SJCRH30 (cell line): ENCODE measurements at regions not wholly inside any gene's neighbourhood (a gene's known extent, or its start where the extent isn't known, plus 50 kb on each side); places are given as distances from the start of the nearest gene placed in this dataset.

Experiments used
- DNase-seq, 2 experiments: peaks; one replicate each; pipeline ENCODE4 v3.0.0-alpha.2; 2015 to 2020
- H3K27ac ChIP-seq: fragments of 250-450 bp; sonication (Bioruptor Pico); 2 replicates; pipeline ENCODE4 v1.5.1; 2020; ENCODE audit warnings: mild to moderate bottlenecking, moderate library complexity
- H3K27me3 ChIP-seq: fragments of 250-450 bp; sonication (Bioruptor Pico); 2 replicates; pipeline ENCODE4 v1.5.1; 2020; ENCODE audit warnings: mild to moderate bottlenecking, moderate library complexity
- H3K36me3 ChIP-seq: fragments of 250-450 bp; sonication (Bioruptor Pico); 2 replicates; pipeline ENCODE4 v1.5.1; 2020; ENCODE audit warnings: mild to moderate bottlenecking, moderate library complexity
- H3K4me1 ChIP-seq: fragments of 250-450 bp; sonication (Bioruptor Pico); 2 replicates; pipeline ENCODE4 v1.5.1; 2020; ENCODE audit warnings: mild to moderate bottlenecking, moderate library complexity
- H3K4me3 ChIP-seq: fragments of 250-450 bp; sonication (Bioruptor Pico); 2 replicates; pipeline ENCODE4 v1.5.1; 2020; ENCODE audit warnings: mild to moderate bottlenecking, moderate library complexity
- H3K9me3 ChIP-seq: fragments of 250-450 bp; sonication (Bioruptor Pico); replicated peaks from 2 replicates; pipeline ENCODE4 v1.5.1; 2020; ENCODE audit warnings: mild to moderate bottlenecking, moderate library complexity

- no peaks in the 10 kb centered on the region for H3K4me1 ChIP-seq
- H3K4me3 ChIP-seq: no peak overlapping the region
- no peak overlapping the region for H3K27ac ChIP-seq
- no peaks in the 10 kb centered on the region for H3K9me3 ChIP-seq
- no peak for DNase-seq
- H3K36me3 ChIP-seq: no peaks in the 10 kb centered on the region
- H3K27me3 ChIP-seq: no peaks in the 10 kb centered on the region; the same call in 1 of the 2 replicates
Observed at GRCh38 chr16:62530426-62530825, 494.2 kb upstream of the CDH8 start.

DNA sequence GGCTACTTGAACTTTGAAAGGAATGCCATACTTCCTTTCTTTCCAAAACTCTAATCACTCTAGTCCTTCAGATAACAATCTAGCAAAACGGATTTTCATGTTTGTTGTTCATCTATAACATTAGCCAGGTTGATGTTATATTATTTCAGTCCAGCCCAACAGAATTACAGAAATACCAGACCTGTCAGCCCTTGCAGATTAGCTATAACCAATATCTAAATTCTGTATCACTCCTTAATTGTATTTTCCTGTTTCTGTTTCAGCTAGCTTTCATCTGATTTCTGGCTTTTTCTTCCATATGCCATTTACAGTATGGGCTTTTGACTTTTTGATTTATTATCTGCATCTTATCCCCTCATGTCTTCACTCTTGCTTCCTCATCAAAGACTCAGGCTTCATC lies 479.8 kb upstream of the CDH8 start:
- no peaks in the 10 kb centered on the region for H3K36me3 ChIP-seq
- no peak overlapping the region for H3K4me3 ChIP-seq
- H3K27me3 ChIP-seq: no peaks in the 10 kb centered on the region
- H3K4me1 ChIP-seq: no peaks in the 10 kb centered on the region
- no peaks in the 10 kb centered on the region for H3K9me3 ChIP-seq
- no peak overlapping the region for H3K27ac ChIP-seq
- DNase-seq: no peak

DNA sequence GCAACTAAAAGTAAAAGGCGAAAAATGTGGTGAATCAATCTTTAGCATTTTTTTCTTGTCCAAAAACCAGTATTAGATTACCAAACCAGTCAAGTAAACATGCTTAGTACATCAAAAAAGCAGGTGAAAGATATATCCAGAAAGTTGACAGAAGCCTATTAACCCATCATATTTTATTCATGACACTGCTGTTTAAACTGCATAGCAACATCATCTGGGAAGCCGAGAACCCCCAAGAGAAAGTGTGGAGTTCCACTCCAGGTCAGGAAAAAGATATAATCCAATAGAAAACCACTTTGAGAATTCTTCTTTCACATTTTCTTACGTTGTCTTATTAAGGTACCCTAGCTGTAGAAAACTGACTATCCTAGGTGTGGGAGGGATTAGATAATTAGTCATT lies 466.8 kb upstream of the CDH8 start:
- Histone ChIP-seq H3K4me1 (no peaks in the 10 kb centered on the region), H3K36me3 (no peaks in the 10 kb centered on the region), H3K9me3 (no peaks in the 10 kb centered on the region), H3K27me3 (peaks cover 5% of the 10 kb centered on the region; the same call in 1 of the 2 replicates), H3K27ac (no peak overlapping the region), H3K4me3 (no peak overlapping the region)
- no peak for DNase-seq

DNA sequence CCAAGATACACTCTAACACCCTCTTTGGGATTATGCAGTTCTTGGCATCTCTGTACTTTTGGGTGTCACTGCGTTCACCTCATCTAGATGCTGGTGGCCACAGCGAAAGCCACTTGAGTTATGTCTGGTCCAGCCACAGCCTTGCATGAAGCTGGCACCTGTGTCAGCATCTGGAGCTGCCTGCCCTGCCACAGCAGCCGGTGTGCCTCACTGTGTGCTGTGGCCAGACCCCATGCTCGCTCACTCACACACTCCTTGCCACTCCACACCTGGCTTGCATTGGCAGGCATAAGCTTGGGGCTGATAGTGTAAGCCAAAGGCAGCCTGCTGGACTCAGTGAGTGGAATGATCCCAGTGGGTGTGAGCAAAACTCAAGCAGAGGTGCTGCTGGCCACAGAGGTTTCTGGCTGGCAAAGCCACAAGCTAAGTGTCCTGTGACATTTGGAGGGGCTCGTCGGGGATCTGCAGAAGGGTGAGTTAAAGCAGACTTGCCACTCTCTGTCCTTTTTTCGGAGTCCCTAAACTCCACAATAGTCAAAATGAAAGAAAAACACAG lies 442.7 kb upstream of the CDH8 start:
- no peaks in the 10 kb centered on the region for H3K27me3 ChIP-seq
- H3K36me3 ChIP-seq: no peaks in the 10 kb centered on the region
- H3K27ac ChIP-seq: no peak overlapping the region
- no peak for DNase-seq
- no peaks in the 10 kb centered on the region for H3K9me3 ChIP-seq
- no peaks in the 10 kb centered on the region for H3K4me1 ChIP-seq
- H3K4me3 ChIP-seq: no peak overlapping the region

- no peak for DNase-seq
- Histone ChIP-seq H3K36me3 (no peaks in the 10 kb centered on the region), H3K27ac (no peak overlapping the region), H3K27me3 (no peaks in the 10 kb centered on the region), H3K4me1 (no peaks in the 10 kb centered on the region), H3K4me3 (no peak overlapping the region), H3K9me3 (no peaks in the 10 kb centered on the region)
Observed at GRCh38 chr16:62477796-62478195, 441.6 kb upstream of the CDH8 start.

- no peaks in the 10 kb centered on the region for H3K36me3 ChIP-seq
- no peaks in the 10 kb centered on the region for H3K27me3 ChIP-seq
- no peak overlapping the region for H3K27ac ChIP-seq
- no peaks in the 10 kb centered on the region for H3K4me1 ChIP-seq
- no peaks in the 10 kb centered on the region for H3K9me3 ChIP-seq
- H3K4me3 ChIP-seq: no peak overlapping the region
- DNase-seq: no peak
Observed at GRCh38 chr16:62475573-62475972, 439.3 kb upstream of the CDH8 start.

DNA sequence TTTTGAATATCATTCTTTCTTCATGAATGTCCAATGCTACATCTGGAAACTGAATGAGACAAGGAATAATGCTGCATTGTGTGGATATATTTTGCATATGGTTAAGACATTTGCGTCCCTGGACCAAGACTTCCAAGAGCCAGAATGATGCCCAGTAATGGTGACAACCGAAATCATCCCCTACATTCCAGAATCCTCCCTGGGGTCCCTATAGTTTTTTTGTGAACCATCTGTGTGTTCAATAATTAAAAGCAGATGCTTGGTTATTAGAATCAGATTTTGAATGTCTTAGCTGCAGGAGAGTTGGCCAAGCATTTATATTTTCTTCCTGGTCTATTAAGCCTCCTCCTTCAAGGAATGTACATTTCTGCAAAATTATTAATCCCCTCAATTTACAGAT lies 426.7 kb upstream of the CDH8 start:
- no peak for DNase-seq
- H3K9me3 ChIP-seq: no peaks in the 10 kb centered on the region
- H3K27me3 ChIP-seq: no peaks in the 10 kb centered on the region
- no peak overlapping the region for H3K27ac ChIP-seq
- no peaks in the 10 kb centered on the region for H3K4me1 ChIP-seq
- H3K36me3 ChIP-seq: no peaks in the 10 kb centered on the region
- H3K4me3 ChIP-seq: no peak overlapping the region

- no peak for DNase-seq
- Histone ChIP-seq H3K4me1 (no peaks in the 10 kb centered on the region), H3K27me3 (0 out of 2 replicates have a peak, but pooled peaks cover 7% of the 10 kb centered on the region), H3K27ac (no peak overlapping the region), H3K36me3 (no peaks in the 10 kb centered on the region), H3K9me3 (no peaks in the 10 kb centered on the region), H3K4me3 (no peak overlapping the region)
Observed at GRCh38 chr16:62450291-62450690, 414.1 kb upstream of the CDH8 start.

DNA sequence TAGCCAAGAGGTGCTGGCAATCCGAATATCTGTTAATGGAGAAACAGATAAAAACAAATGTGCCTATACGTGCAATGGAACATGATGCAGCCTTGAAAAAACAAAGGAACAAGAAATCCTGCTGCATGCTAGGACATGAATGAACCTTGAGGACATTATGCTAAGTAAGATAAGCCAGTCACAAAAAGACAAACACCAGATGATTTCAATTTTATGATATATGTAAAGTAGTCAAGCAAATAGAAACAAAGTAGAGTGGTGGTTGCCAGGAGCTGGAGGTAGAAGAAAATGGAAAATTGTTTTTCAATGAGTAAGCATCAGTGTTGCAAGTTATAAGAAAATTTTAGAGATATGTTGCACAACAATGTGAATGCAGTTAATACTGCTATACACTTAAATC lies 409.7 kb upstream of the CDH8 start:
- Histone ChIP-seq H3K27me3 (0 out of 2 replicates have a peak, but pooled peaks cover 7% of the 10 kb centered on the region), H3K4me1 (no peaks in the 10 kb centered on the region)
- no peak for DNase-seq

DNA sequence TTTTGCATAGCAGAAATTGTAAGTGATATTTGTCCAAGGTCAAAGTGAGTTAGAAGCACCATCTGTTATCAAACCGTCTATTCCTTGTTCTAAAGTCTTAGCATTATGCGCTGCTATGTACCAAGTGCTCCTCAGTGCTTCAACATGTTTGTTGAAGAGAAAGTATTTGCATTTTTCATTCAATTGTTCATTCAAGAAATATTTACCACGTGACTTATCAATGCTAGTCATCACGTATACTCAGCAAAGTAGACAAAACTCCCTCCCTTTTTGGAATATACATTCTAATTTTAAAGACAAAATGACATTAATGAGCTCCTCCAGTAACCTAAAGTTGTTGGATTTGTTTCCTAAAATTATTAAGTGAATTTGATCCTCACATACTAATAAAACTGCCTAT lies 388.0 kb upstream of the CDH8 start:
- no peak overlapping the region for H3K27ac ChIP-seq
- no peaks in the 10 kb centered on the region for H3K4me1 ChIP-seq
- no peaks in the 10 kb centered on the region for H3K27me3 ChIP-seq
- no peak for DNase-seq
- H3K9me3 ChIP-seq: no peaks in the 10 kb centered on the region
- no peak overlapping the region for H3K4me3 ChIP-seq
- H3K36me3 ChIP-seq: no peaks in the 10 kb centered on the region

More for the DNA sequence above, 409.7 kb upstream of the CDH8 start:
- Histone ChIP-seq H3K9me3 (no peaks in the 10 kb centered on the region), H3K27ac (no peak overlapping the region), H3K4me3 (no peak overlapping the region), H3K36me3 (no peaks in the 10 kb centered on the region)

DNA sequence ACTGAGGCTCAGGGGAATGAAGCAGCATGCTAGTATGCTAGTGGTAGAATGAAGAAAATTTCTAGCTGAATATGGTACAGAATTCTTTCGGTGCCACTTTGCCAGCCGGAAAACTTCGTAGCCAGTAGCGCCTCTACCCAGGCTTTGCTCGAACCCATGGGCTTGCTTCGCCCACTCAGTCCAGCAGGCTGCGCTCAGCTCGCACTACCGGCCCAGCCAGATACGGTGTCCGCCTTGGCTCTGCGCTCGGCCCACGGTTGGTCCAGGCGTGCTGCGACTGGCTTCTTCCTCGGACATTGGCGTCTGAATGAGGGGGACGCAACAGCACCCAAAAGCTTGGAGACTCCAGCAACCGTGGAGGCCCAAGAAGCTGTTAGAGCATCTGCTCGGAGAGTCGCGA lies 372.5 kb upstream of the CDH8 start:
- H3K4me3 ChIP-seq: no peak overlapping the region
- DNase-seq: no peak
- no peaks in the 10 kb centered on the region for H3K27me3 ChIP-seq
- H3K4me1 ChIP-seq: no peaks in the 10 kb centered on the region
- H3K9me3 ChIP-seq: no peaks in the 10 kb centered on the region
- H3K36me3 ChIP-seq: no peaks in the 10 kb centered on the region
- H3K27ac ChIP-seq: no peak overlapping the region

DNA sequence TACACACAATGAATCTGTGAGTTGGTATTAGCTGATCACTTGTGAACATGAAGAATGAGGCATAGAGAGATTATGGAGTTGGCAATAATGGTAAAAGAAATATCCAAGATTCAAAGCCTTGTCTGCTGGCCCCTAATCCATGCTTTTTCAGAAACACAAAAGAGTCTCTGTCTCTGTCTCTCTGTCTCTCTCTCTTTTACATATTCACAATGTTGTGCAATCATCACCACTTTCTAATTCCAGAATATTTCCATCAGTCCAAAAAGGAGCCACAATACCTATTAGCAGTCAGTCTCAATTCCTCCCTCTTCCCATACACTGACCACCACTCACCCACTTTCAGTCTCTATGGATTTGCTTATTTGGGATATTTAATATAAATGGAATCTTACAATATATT lies 370.1 kb upstream of the CDH8 start:
- H3K27me3 ChIP-seq: 0 out of 2 replicates have a peak, but pooled peaks cover under 1% of the 10 kb centered on the region
- no peak for DNase-seq
- H3K36me3 ChIP-seq: no peaks in the 10 kb centered on the region
- H3K9me3 ChIP-seq: no peaks in the 10 kb centered on the region
- no peak overlapping the region for H3K4me3 ChIP-seq
- no peaks in the 10 kb centered on the region for H3K4me1 ChIP-seq
- H3K27ac ChIP-seq: no peak overlapping the region

- Histone ChIP-seq H3K27me3 (0 out of 2 replicates have a peak, but pooled peaks cover 3% of the 10 kb centered on the region), H3K36me3 (no peaks in the 10 kb centered on the region), H3K9me3 (no peaks in the 10 kb centered on the region), H3K27ac (no peak overlapping the region), H3K4me1 (no peaks in the 10 kb centered on the region), H3K4me3 (no peak overlapping the region)
- no peak for DNase-seq
Observed at GRCh38 chr16:62404842-62405611, 368.8 kb upstream of the CDH8 start.

- H3K9me3 ChIP-seq: no peaks in the 10 kb centered on the region
- H3K27ac ChIP-seq: no peak overlapping the region
Observed at GRCh38 chr16:62392698-62393097, 356.5 kb upstream of the CDH8 start.

GRCh38 chr16:62391940-62392339 lies 355.7 kb upstream of the CDH8 start:
- no peaks in the 10 kb centered on the region for H3K4me1 ChIP-seq
- H3K36me3 ChIP-seq: no peaks in the 10 kb centered on the region
- H3K4me3 ChIP-seq: no peak overlapping the region
- DNase-seq: no peak
- no peaks in the 10 kb centered on the region for H3K27me3 ChIP-seq
- no peak overlapping the region for H3K27ac ChIP-seq
- H3K9me3 ChIP-seq: no peaks in the 10 kb centered on the region

More at GRCh38 chr16:62392698-62393097, 356.5 kb upstream of the CDH8 start:
- H3K27me3 ChIP-seq: no peaks in the 10 kb centered on the region
- no peaks in the 10 kb centered on the region for H3K4me1 ChIP-seq
- H3K36me3 ChIP-seq: no peaks in the 10 kb centered on the region
- DNase-seq: no peak
- no peak overlapping the region for H3K4me3 ChIP-seq

- Histone ChIP-seq H3K27me3 (no peaks in the 10 kb centered on the region), H3K36me3 (no peaks in the 10 kb centered on the region), H3K27ac (no peak overlapping the region), H3K4me3 (no peak overlapping the region), H3K4me1 (no peaks in the 10 kb centered on the region), H3K9me3 (no peaks in the 10 kb centered on the region)
- DNase-seq: no peak
Observed at GRCh38 chr16:62391134-62391533, 354.9 kb upstream of the CDH8 start.
